DMS 273 (cell line): ENCODE measurements at regions not wholly inside any gene's neighbourhood (a gene's known extent, or its start where the extent isn't known, plus 50 kb on each side); places are given as distances from the start of the nearest gene placed in this dataset.

Experiments used
- DNase-seq: peaks from one replicate; lab custom pipeline; 2025; ENCODE audit not compliant: unreplicated experiment; lab: John Stamatoyannopoulos, UW

DNA sequence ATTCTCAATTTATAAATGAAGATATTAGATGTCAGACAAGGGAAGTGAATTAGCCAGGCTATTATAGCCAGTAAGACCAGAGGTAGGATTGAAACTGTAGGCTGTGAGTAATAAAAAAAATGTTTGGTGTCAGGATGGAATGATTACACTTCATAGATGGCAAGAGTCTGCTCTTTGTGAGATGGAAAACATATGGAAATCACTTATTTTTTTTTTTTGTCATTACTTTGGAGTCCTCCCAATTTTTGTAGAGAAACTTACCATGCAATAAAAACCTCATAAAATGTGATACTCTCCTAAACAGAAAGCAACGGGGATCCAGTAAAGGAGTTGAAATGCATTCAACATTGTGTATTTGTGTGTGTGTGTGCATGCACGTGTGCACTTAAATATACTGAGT is 532.7 kb upstream of the CDH8 start:
- DNase-seq, result no peak

DNA sequence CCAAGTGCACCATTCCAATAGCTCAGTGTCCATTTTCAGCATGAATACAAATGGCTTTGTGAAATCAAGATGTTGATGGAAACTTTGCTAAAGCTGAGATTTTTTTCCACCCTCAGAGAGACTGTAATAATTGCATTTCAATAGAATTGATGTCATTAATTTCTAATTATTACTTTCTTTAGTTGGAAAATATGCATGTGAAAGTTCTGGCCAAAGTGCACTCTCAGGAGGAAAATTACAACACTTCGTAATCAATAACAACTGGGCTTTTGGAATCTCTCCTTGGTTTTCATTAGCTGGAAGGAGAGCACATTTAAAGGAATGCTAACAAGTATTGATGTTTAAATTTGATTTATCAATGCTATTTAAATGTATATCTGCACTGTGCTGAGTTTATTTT is 529.5 kb upstream of the CDH8 start:
- DNase-seq, result no peak

DNA sequence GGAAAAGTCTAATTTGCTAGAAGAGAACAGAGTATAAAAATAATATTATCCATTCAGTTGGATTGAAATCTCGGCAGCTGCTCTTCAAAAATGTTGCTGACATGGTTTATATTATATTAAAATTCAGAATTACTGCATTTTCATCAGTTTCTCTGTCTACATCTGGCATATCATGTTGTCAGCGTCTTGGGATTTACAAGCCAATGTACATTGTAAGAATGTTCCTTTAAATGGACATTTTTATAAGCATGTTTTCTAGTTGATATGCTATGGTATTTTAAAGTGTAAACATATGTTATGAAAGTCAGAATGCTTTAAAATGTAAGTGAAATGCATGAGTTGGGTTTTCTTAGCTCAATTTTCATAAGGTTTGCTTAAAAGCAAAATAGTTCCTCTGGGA is 528.1 kb upstream of the CDH8 start:
- no peak for DNase-seq

DNA sequence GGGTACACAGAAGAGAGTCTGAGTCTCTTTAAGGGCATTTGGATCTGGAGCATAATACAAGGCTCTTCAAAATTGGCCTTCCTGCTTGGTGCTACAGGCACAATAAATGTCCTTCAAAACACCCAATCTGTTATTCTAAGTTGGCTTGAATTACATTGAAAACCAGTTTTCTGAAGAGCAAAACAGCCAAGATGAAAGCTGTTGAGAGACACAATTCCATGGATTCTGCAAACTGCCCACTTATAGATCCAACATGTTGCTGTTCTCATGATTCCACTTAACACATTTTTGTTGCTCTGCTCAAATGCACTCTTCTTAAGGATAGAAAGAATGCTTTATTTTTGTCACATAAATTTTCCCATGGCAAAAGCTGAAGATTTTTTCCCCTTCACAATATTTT is 525.9 kb upstream of the CDH8 start:
- no peak for DNase-seq

DNA sequence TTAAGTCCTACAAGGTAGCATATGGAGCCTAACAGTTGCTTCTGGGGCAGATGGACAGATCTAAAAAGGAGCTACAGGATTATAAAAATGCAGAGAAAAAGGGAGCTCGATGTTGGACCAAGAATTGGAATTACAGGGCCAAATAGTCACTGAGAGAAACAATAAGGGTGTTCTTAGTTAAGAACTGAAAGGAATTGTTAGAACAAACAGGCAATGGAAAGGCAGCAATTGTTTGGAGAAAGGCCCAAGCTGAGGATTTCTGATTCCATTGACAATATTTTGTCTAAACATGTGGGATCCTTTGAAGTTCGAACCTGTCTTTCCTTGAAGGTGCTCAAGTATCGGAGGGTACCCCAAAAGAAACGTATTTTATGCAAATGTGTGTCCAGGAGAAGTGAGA is 513.6 kb upstream of the CDH8 start:
- no peak for DNase-seq

DNA sequence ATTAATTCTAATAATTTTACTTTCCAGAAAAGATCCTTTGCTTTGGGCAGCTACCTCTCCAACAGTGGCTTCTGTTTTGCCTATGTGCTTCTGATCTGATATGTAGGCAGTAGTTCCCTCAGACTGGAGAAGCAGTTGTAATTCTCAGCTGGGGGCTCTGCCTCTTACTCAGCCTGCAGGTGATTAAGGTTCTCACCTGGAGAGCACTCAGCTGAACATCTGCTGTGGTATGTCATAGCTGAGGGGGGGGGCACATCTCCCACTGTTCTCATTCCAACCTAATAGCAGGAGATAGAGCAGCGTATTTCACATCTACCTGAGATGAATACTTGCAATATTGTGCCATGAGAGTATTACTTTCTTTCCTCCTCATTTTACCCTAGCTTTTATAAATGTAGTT is 511.9 kb upstream of the CDH8 start:
- DNase-seq, result no peak

DNA sequence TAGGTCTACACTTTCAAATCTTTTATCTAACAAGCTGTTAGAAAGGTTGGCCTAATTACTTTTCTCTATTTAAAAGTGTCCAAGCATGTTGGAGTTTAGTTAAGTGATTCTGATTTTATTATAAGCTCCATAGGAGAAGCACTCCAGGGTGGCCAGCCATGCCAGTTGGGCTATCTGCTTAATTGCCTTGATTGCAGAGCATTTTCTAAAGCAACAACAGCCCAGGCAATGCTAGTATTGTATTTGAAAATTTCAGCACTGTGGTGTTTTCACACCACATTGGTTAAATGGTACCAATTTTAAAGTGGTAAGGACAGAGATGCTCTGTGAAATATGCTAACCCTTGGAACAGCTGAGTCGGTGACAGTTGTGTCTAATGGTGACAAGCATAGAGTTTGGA is 510.5 kb upstream of the CDH8 start:
- peak; percentile 3 for DNase-seq

DNA sequence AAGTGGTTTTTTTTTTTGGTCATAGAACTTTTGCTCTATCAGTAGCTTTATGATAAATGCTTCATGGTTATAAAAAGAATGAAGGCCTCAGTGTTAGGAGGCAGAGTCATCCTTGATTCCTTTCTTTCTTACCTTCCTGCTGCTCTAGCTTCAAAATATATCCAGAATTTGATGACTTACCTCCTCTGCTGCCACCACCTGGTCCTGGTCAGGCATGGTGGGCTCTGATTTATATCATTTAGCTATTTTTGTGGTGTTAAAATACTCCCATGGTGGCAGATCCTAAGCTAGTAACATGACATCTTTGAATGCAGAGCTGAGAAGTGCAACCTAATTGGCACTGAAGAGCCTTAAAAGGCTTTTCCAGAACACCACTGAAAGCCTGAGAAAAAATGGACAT is 508.8 kb upstream of the CDH8 start:
- DNase-seq, result peak; percentile 1

DNA sequence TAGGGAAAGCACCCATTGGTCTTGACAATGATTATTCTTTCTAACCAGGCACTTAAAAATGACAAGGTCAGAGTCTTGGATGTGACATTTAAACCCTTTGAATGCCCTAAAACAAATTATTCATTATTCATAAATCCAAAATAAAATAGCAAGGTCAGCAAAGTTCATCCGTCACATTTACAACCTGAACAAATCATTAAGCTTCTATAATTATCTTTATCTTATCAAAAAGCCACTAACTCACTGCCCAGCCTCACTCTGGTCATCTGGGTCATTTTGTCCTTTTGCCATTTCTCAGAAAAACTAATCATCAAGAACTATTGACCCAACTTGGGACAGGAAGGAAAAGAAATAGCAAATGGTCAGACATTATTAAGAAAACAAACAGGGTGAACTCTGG is 507.3 kb upstream of the CDH8 start:
- no peak for DNase-seq

DNA sequence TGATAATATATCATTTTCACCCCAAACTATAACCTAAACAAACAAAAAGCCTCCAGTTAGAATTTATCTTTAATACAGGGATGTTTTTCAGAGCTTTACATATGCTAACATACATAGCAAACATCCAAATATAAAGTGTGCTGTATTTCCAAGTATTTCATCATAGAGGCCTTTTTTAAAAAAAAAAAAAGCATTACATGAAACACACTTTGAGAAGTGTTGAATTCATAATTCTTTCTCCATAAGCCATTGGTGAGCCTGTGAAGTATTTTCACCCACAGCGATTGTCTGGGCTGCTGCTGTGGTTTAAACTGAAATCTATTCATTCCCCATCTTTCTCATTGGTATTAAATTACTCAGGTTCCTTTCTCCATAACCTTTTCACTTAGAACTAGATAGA is 503.4 kb upstream of the CDH8 start:
- DNase-seq, result no peak

DNA sequence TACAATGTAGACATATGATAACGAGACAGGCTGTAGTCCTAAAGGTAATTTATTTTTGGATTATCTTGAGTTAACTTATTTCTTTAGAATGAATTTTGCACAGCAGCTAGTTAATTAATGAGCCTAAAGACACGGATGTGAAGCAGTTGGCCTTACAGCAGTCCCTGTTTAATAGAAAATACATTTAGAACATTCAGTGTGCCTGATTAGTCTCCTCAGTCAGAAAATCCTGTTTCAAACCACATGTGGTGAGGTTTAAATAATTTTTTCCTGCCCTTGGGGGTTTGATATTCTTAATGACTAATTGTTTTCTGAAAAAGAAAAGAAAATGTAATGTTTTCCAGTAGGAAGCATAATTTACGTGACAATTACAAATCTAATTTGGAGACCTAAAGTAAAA is 494.2 kb upstream of the CDH8 start:
- DNase-seq, result no peak

DNA sequence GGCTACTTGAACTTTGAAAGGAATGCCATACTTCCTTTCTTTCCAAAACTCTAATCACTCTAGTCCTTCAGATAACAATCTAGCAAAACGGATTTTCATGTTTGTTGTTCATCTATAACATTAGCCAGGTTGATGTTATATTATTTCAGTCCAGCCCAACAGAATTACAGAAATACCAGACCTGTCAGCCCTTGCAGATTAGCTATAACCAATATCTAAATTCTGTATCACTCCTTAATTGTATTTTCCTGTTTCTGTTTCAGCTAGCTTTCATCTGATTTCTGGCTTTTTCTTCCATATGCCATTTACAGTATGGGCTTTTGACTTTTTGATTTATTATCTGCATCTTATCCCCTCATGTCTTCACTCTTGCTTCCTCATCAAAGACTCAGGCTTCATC is 479.8 kb upstream of the CDH8 start:
- DNase-seq, result no peak

DNA sequence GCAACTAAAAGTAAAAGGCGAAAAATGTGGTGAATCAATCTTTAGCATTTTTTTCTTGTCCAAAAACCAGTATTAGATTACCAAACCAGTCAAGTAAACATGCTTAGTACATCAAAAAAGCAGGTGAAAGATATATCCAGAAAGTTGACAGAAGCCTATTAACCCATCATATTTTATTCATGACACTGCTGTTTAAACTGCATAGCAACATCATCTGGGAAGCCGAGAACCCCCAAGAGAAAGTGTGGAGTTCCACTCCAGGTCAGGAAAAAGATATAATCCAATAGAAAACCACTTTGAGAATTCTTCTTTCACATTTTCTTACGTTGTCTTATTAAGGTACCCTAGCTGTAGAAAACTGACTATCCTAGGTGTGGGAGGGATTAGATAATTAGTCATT is 466.8 kb upstream of the CDH8 start:
- DNase-seq, result no peak

DNA sequence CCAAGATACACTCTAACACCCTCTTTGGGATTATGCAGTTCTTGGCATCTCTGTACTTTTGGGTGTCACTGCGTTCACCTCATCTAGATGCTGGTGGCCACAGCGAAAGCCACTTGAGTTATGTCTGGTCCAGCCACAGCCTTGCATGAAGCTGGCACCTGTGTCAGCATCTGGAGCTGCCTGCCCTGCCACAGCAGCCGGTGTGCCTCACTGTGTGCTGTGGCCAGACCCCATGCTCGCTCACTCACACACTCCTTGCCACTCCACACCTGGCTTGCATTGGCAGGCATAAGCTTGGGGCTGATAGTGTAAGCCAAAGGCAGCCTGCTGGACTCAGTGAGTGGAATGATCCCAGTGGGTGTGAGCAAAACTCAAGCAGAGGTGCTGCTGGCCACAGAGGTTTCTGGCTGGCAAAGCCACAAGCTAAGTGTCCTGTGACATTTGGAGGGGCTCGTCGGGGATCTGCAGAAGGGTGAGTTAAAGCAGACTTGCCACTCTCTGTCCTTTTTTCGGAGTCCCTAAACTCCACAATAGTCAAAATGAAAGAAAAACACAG is 442.7 kb upstream of the CDH8 start:
- no peak for DNase-seq

DNA sequence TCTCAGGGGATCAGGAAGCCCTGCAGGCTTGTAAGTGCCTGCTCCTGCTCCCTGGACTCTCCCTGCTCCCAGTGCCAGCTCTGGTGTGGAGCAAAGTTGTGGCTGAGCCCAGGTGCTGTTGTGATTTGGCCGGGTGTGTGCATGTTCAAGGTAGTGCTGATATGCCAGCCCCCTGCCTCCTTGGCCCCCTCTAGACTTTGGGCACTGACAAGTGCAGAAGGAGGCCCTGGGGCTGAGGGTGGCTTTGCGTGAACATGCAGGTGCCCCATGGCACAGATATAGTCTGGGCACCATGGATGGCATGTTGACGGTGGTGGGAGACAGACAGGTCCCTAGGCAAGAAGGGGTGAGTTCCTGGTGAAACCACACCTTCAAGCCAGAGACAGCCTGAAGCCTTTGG is 441.6 kb upstream of the CDH8 start:
- no peak for DNase-seq

DNA sequence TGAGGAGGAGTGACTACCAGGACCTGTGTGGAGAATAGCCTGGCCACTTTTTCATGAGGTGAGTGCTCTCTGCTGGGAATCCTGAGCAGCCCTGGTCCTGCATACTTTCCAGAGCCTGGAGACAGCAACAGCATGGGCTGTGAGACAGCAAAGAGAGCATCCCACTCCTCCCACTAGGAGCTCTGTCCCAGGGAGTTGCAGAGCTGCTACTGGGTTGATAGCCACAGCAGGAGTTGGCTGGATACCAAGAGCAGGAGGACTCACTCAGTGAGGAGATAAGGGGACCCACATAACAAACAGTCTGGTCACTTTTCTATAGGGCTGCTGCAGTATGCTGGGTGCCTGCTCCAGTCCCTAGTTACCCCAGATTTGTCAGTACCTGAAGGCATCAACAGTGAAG is 439.3 kb upstream of the CDH8 start:
- DNase-seq, result peak; percentile 20

DNA sequence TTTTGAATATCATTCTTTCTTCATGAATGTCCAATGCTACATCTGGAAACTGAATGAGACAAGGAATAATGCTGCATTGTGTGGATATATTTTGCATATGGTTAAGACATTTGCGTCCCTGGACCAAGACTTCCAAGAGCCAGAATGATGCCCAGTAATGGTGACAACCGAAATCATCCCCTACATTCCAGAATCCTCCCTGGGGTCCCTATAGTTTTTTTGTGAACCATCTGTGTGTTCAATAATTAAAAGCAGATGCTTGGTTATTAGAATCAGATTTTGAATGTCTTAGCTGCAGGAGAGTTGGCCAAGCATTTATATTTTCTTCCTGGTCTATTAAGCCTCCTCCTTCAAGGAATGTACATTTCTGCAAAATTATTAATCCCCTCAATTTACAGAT is 426.7 kb upstream of the CDH8 start:
- no peak for DNase-seq

DNA sequence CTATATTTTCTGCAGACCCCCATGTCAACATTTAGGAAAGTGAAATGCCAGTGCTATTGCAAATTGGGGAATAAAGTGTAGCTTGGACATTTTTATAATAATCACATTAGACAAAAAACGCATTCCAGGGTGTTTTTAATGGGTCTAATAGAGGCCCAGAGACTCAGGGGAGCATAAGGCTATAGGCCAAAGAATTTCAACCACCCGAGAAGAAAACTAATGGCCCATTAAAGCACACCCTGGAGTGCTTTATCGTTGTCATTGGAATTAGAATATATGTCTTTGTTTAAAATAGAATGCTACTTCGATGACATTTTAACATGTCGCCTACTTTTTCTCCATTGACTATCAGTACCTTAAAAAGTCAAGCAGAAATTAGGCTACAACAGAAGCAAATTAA is 414.1 kb upstream of the CDH8 start:
- no peak for DNase-seq

DNA sequence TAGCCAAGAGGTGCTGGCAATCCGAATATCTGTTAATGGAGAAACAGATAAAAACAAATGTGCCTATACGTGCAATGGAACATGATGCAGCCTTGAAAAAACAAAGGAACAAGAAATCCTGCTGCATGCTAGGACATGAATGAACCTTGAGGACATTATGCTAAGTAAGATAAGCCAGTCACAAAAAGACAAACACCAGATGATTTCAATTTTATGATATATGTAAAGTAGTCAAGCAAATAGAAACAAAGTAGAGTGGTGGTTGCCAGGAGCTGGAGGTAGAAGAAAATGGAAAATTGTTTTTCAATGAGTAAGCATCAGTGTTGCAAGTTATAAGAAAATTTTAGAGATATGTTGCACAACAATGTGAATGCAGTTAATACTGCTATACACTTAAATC is 409.7 kb upstream of the CDH8 start:
- no peak for DNase-seq

DNA sequence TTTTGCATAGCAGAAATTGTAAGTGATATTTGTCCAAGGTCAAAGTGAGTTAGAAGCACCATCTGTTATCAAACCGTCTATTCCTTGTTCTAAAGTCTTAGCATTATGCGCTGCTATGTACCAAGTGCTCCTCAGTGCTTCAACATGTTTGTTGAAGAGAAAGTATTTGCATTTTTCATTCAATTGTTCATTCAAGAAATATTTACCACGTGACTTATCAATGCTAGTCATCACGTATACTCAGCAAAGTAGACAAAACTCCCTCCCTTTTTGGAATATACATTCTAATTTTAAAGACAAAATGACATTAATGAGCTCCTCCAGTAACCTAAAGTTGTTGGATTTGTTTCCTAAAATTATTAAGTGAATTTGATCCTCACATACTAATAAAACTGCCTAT is 388.0 kb upstream of the CDH8 start:
- DNase-seq, result no peak

DNA sequence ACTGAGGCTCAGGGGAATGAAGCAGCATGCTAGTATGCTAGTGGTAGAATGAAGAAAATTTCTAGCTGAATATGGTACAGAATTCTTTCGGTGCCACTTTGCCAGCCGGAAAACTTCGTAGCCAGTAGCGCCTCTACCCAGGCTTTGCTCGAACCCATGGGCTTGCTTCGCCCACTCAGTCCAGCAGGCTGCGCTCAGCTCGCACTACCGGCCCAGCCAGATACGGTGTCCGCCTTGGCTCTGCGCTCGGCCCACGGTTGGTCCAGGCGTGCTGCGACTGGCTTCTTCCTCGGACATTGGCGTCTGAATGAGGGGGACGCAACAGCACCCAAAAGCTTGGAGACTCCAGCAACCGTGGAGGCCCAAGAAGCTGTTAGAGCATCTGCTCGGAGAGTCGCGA is 372.5 kb upstream of the CDH8 start:
- no peak for DNase-seq

DNA sequence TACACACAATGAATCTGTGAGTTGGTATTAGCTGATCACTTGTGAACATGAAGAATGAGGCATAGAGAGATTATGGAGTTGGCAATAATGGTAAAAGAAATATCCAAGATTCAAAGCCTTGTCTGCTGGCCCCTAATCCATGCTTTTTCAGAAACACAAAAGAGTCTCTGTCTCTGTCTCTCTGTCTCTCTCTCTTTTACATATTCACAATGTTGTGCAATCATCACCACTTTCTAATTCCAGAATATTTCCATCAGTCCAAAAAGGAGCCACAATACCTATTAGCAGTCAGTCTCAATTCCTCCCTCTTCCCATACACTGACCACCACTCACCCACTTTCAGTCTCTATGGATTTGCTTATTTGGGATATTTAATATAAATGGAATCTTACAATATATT is 370.1 kb upstream of the CDH8 start:
- no peak for DNase-seq

DNA sequence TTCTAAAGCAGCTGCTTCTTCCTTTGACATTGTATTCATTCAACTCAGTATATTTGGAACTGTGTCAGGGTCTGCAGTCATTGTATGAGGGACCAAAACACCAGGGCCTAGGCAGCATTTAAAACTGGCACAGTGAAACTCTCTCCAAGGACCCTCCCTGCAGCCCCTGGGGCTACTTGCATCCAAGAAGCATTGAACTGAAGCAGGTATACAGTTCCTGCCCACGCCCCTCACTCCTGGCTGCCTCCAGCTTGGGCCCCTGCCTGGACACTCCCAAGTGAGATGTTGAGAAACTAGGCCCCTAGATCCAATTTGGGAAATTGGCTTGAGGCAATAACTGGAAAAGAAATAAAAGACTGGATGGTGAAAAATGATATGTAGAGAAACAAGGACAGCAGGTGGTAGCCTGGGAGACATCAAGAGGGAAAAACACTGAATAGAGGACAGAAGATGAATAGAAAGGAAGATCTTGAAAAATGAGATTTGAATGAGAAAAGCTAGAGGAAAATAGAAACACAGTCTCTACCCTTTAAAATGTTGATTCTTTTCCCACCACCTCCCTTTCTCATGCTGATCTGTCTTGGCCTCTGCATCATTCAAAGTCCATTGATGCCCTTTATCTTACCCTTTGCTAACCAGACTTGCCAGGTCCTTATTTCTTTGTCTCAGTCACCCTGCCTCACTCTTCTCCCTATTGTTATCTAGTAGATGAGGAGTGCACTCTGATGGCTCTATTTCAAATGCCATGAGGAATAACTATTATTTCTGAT is 368.8 kb upstream of the CDH8 start:
- DNase-seq, result no peak
